PC-3 (cell line): ENCODE measurements at regions not wholly inside any gene's neighbourhood (a gene's known extent, or its start where the extent isn't known, plus 50 kb on each side); places are given as distances from the start of the nearest gene placed in this dataset.

Experiments used
- ATAC-seq: fragments of 200-7000 bp; cut with Tn5 transposase; 2 replicates; pipeline ENCODE4 v1.9.1; 2020; ENCODE audit warnings: mild to moderate bottlenecking, moderate library complexity
- BruUV-seq: library from RNA; stranded (reverse); fragments of 400-500 nt; replicated peaks from 2 replicates; lab custom pipeline; 2021; lab: Mats Ljungman, UMichigan
- CTCF ChIA-PET: fragments of 300-600 bp; sonication (Branson Sonifier 250); formaldehyde crosslinking; loops from one replicate; lab custom pipeline; 2022; ENCODE audit warnings: antibody characterized with exemption; lab: Charles Lee
- POLR2A ChIA-PET: fragments of 300-600 bp; sonication (Branson Sonifier 250); formaldehyde crosslinking; loops from one replicate; lab custom pipeline; 2022; ENCODE audit warnings: antibody characterized with exemption; ENCODE audit not compliant: unreplicated experiment; lab: Charles Lee
- DNase-seq: peaks from one replicate; pipeline ENCODE4 v3.0.0-alpha.2; 2015
- H2AFZ ChIP-seq: fragments of 300-600 bp; sonication (generic); 2 replicates; pipeline ENCODE4 v1.6.0; 2016; ENCODE audit warnings: antibody characterized with exemption, low read length
- H3F3A ChIP-seq: fragments of 300-600 bp; sonication (generic); one replicate; pipeline ENCODE4 v1.6.0; 2017; ENCODE audit warnings: antibody characterized with exemption, low read length, control low read depth, mild to moderate bottlenecking; ENCODE audit not compliant: unreplicated experiment
- H3K27ac ChIP-seq: fragments of 300-600 bp; sonication (generic); 2 replicates; pipeline ENCODE4 v1.5.1; 2016; ENCODE audit warnings: mild to moderate bottlenecking, low read length
- H3K27me3 ChIP-seq: fragments of 300-600 bp; sonication (generic); 2 replicates; pipeline ENCODE4 v1.6.1; 2016; ENCODE audit warnings: low read length, mixed read lengths
- H3K36me3 ChIP-seq: fragments of 300-600 bp; sonication (generic); 2 replicates; pipeline ENCODE4 v1.6.1; 2016; ENCODE audit warnings: low read depth, mixed run types, low read length, mixed read lengths
- H3K4me1 ChIP-seq: fragments of 300-600 bp; sonication (generic); 2 replicates; pipeline ENCODE4 v1.5.1; 2016; ENCODE audit warnings: low read length; ENCODE audit not compliant: insufficient read depth
- H3K4me2 ChIP-seq: fragments of 300-600 bp; sonication (generic); 2 replicates; pipeline ENCODE4 v1.6.0; 2016; ENCODE audit warnings: low read length
- H3K4me3 ChIP-seq: fragments of 300-600 bp; sonication (generic); 2 replicates; pipeline ENCODE4 v1.5.1; 2016; ENCODE audit warnings: mild to moderate bottlenecking, low read length, mixed read lengths
- H3K79me2 ChIP-seq: fragments of 300-600 bp; sonication (generic); 2 replicates; pipeline ENCODE4 v1.6.1; 2017; ENCODE audit warnings: low read length, mixed read lengths
- H3K9ac ChIP-seq: fragments of 300-600 bp; sonication (generic); 2 replicates; pipeline ENCODE4 v1.6.0; 2016; ENCODE audit warnings: mild to moderate bottlenecking, low read length
- H3K9me2 ChIP-seq: fragments of 300-600 bp; sonication (generic); replicated peaks from 2 replicates; pipeline ENCODE4 v1.6.1; 2016; ENCODE audit warnings: mixed run types, low read length, mixed read lengths
- H3K9me3 ChIP-seq: fragments of 300-600 bp; sonication (generic); 2 replicates; pipeline ENCODE4 v1.6.1; 2016; ENCODE audit warnings: low read length, mixed read lengths
- H4K20me1 ChIP-seq: fragments of 300-600 bp; sonication (generic); 2 replicates; pipeline ENCODE4 v1.6.1; 2016; ENCODE audit warnings: low read length, mixed read lengths
- EZH2 ChIP-seq: fragments of 300-600 bp; sonication (generic); IDR thresholded peaks from one replicate; pipeline ENCODE4 v1.6.1; 2017; ENCODE audit warnings: antibody characterized with exemption, mild to moderate bottlenecking, low read length; ENCODE audit not compliant: unreplicated experiment
- EZH2phosphoT487 ChIP-seq: fragments of 300-600 bp; sonication (generic); IDR thresholded peaks from 2 replicates; pipeline ENCODE4 v1.6.1; 2018; ENCODE audit warnings: mild to moderate bottlenecking, antibody characterized with exemption, low read length, borderline replicate concordance
- intact Hi-C: fragments of 100-400 bp; cut with micrococcal nuclease; formaldehyde crosslinking; loops from 2 replicates; pipeline ENCODE4 v1.9.0; 2023
- TF ChIP-seq, protein P1 (sequence below): fragments of 300-600 bp; sonication (generic); conservative IDR thresholded peaks from 2 replicates; pipeline ENCODE4 v1.5.1; 2017; ENCODE audit warnings: antibody characterized with exemption, low read depth, mild to moderate bottlenecking, low read length

DNA sequence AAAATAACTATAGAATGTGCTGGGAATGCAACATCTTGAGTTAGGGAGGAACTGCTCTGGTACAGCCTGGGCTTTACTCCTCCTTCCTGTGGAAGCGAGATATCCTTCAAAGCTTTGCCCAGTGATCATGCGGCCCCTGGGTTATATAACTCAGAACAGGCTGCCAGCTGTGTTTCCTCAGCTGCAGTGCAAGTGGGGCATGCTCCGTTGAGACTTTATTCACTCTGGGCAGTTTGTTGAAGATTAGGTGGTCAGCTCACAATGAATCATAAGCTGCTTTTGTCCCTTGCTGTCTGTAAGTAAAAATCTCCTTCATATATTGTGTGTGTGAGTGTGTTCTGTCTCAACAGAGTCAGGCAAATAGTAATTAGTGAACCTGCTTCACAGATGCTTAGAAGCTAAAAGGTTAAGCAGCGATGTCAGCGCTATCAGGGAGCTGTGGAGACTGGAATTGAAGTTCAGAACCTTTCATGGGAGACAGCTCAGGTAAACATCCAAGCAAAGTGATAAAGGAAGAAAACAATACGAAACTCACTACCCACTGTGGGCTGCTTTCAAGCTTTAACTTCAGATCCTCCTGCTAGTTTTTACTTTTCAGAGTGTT lies 688.4 kb downstream of the HTR1B start:
- H3K27ac ChIP-seq = no peak overlapping the region
- H4K20me1 ChIP-seq = no peaks in the 10 kb centered on the region
- no peak overlapping the region for H3K4me2 ChIP-seq
- no peaks in the 10 kb centered on the region for H3K9me2 ChIP-seq
- no peak overlapping the region for H3K4me3 ChIP-seq
- H3K9me3 ChIP-seq = no peaks in the 10 kb centered on the region
- no peaks in the 10 kb centered on the region for H3K4me1 ChIP-seq
- no TSS peak for BruUV-seq
- no peak overlapping the region for H3K9ac ChIP-seq
- no peaks in the 10 kb centered on the region for H3F3A ChIP-seq
- CTCF ChIA-PET = no interaction called here
- H3K36me3 ChIP-seq = no peaks in the 10 kb centered on the region
- TF ChIP-seq EZH2 (no peak), EZH2phosphoT487 (no peak)
- TF ChIP-seq, protein P1, sequence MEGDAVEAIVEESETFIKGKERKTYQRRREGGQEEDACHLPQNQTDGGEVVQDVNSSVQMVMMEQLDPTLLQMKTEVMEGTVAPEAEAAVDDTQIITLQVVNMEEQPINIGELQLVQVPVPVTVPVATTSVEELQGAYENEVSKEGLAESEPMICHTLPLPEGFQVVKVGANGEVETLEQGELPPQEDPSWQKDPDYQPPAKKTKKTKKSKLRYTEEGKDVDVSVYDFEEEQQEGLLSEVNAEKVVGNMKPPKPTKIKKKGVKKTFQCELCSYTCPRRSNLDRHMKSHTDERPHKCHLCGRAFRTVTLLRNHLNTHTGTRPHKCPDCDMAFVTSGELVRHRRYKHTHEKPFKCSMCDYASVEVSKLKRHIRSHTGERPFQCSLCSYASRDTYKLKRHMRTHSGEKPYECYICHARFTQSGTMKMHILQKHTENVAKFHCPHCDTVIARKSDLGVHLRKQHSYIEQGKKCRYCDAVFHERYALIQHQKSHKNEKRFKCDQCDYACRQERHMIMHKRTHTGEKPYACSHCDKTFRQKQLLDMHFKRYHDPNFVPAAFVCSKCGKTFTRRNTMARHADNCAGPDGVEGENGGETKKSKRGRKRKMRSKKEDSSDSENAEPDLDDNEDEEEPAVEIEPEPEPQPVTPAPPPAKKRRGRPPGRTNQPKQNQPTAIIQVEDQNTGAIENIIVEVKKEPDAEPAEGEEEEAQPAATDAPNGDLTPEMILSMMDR = no peak
- ATAC-seq = no peak
- no peaks in the 10 kb centered on the region for H3K27me3 ChIP-seq
- intact Hi-C loops = no loop called here
- no peak for DNase-seq
- no peak overlapping the region for H2AFZ ChIP-seq
- no peaks in the 10 kb centered on the region for H3K79me2 ChIP-seq
- POLR2A ChIA-PET = no interaction called here

DNA sequence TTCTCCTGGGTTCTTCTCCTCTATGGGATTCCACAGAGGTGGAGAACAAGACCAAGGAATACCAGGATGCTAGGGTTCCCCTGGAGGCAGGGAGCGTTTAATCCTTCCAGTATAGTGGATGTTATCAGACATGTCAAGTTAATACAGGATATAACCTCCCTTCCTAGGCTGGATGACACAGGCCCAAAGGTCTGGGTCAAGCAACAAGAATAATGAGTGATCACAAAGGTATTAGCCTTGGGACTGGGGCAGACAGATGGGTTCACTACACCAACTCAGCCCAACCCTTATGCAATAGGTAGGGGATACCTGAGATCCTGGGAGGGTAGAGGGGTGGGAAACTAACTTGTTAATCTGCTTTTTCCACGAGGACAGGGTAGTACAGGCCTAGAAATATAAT lies 690.3 kb downstream of the HTR1B start:
- POLR2A ChIA-PET = no interaction called here
- H4K20me1 ChIP-seq = no peaks in the 10 kb centered on the region
- H3K9ac ChIP-seq = no peak overlapping the region
- intact Hi-C loops = no loop called here
- CTCF ChIA-PET = no interaction called here
- no peaks in the 10 kb centered on the region for H3F3A ChIP-seq
- no peaks in the 10 kb centered on the region for H3K9me2 ChIP-seq
- no peak overlapping the region for H2AFZ ChIP-seq
- no peak overlapping the region for H3K27ac ChIP-seq
- no peaks in the 10 kb centered on the region for H3K27me3 ChIP-seq
- no peaks in the 10 kb centered on the region for H3K9me3 ChIP-seq
- no peak overlapping the region for H3K4me2 ChIP-seq
- DNase-seq (no peak), ATAC-seq (no peak)
- H3K79me2 ChIP-seq = no peaks in the 10 kb centered on the region
- BruUV-seq = no TSS peak
- H3K4me1 ChIP-seq = no peaks in the 10 kb centered on the region
- no peaks in the 10 kb centered on the region for H3K36me3 ChIP-seq
- H3K4me3 ChIP-seq = no peak overlapping the region
- TF ChIP-seq, protein P1 = no peak
- TF ChIP-seq EZH2phosphoT487 (no peak), EZH2 (no peak)

DNA sequence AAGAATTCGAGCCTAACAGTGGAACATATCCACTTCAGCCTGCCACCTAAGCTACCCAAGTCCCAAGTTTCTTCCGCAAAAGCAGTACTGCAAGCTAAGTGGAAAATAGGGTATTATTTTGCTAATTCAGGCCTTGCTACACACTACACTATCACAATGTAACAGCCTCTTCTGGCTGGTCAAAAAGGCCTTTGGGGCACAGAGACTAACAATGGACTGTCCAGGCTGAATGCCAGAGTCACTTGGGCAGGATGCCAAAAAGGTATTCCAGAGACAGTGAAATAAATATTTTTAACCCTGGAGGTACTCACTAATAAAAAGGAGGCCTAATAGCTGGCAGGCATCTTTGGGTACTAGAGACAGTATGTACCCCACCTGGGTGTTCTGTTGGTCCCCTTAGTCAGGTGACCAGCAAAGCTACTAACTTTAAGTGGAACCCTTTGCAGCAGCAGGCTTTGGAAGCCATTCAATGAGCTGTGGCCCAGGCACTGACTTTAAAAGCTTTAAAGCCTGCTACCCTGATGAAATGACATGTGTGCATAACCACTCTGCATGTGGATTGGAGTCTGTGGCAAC lies 692.1 kb downstream of the HTR1B start:
- no peaks in the 10 kb centered on the region for H3F3A ChIP-seq

More for the DNA sequence above, 692.1 kb downstream of the HTR1B start:
- no peak for DNase-seq
- Histone ChIP-seq H3K4me3 (no peak overlapping the region), H3K4me1 (no peaks in the 10 kb centered on the region), H3K36me3 (no peaks in the 10 kb centered on the region), H3K4me2 (no peak overlapping the region), H3K27ac (no peak overlapping the region), H3K9me2 (no peaks in the 10 kb centered on the region), H4K20me1 (no peaks in the 10 kb centered on the region), H2AFZ (no peak overlapping the region), H3K9me3 (no peaks in the 10 kb centered on the region), H3K79me2 (no peaks in the 10 kb centered on the region), H3K27me3 (no peaks in the 10 kb centered on the region), H3K9ac (no peak overlapping the region)
- intact Hi-C loops = no loop called here
- ChIA-PET POLR2A (no interaction called here), CTCF (no interaction called here)
- no peak for ATAC-seq
- no TSS peak for BruUV-seq
- no peak for TF ChIP-seq EZH2
- TF ChIP-seq, protein P1 = no peak
- TF ChIP-seq EZH2phosphoT487 = no peak
